AG09309 (cell line): ENCODE measurements at regions not wholly inside any gene's neighbourhood (a gene's known extent, or its start where the extent isn't known, plus 50 kb on each side); places are given as distances from the start of the nearest gene placed in this dataset.

Experiments used
- DNase-seq: peaks from one replicate; pipeline ENCODE4 v3.0.0-alpha.2; 2010; ENCODE audit warnings: low read depth
- H3K4me3 ChIP-seq: 2 replicates; pipeline ENCODE4 v1.5.1; 2011; ENCODE audit warnings: mild to moderate bottlenecking, low read depth, low read length, moderate library complexity; ENCODE audit not compliant: control insufficient read depth
- TF ChIP-seq, protein P1 (sequence below): IDR thresholded peaks from 2 replicates; pipeline ENCODE4 v1.5.1; 2011; ENCODE audit warnings: mild to moderate bottlenecking, low read depth, low read length, inconsistent platforms; ENCODE audit not compliant: insufficient read depth, control insufficient read depth; ENCODE audit errors: missing control alignments

DNA sequence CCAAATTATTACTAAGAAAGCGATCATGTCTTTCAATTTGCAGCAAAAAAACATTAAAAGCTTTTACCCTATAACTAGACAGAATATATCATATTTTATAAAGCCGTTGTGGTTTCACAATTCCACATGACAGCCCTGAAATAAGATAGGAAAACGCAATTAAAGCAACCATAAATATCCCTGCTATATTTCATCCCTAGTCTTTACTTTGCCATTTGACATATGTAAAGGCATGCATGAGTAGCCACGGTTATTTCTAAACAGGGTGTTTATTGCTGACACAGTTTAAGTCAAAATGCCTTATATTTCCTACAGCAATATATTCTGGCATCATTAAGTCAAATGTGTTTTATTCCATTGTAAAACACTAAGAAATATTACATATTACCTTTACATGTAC is 239.9 kb downstream of the DSEL start:
- H3K4me3 ChIP-seq: no peak overlapping the region
- TF ChIP-seq, protein P1, sequence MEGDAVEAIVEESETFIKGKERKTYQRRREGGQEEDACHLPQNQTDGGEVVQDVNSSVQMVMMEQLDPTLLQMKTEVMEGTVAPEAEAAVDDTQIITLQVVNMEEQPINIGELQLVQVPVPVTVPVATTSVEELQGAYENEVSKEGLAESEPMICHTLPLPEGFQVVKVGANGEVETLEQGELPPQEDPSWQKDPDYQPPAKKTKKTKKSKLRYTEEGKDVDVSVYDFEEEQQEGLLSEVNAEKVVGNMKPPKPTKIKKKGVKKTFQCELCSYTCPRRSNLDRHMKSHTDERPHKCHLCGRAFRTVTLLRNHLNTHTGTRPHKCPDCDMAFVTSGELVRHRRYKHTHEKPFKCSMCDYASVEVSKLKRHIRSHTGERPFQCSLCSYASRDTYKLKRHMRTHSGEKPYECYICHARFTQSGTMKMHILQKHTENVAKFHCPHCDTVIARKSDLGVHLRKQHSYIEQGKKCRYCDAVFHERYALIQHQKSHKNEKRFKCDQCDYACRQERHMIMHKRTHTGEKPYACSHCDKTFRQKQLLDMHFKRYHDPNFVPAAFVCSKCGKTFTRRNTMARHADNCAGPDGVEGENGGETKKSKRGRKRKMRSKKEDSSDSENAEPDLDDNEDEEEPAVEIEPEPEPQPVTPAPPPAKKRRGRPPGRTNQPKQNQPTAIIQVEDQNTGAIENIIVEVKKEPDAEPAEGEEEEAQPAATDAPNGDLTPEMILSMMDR: no peak
- no peak for DNase-seq

DNA sequence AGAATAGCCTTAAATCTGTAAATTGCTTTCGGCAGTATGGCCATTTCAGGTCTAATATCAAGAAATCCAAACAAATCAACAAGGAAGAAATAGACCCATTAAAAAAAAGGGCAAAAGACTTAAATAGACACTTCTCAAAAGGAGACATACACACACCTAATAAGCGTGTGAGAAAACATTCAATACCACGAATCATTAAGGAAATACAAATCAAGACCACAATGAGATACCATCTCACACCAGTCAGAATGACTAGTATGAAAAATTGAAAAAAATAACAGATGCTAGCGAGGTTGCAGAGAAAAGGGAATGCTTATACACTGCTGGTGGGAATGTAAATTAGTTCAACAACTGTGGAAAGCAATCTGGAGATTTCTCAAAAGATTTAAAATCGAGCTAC is 243.2 kb downstream of the DSEL start:
- no peak for DNase-seq
- no peak overlapping the region for H3K4me3 ChIP-seq
- TF ChIP-seq, protein P1: no peak

DNA sequence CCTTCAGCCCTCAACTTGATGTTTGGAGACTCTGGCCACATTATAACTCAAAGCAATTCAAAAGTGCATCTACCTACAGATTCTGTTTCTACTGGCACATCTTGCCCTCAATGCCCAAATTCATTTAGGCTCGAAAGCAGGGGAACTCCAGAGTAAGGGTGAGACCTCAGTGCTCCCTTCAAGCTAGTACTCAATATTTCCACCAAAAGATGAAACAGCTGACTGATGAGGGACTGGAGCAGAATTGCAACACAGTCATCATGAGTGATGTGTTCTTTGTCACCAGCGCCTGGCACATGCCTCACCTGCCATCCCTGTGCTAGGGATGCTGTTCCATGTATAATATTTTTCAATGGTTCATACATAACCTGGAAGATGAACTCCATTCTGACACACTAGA is 247.3 kb downstream of the DSEL start:
- DNase-seq: no peak
- H3K4me3 ChIP-seq: no peak overlapping the region
- TF ChIP-seq, protein P1: no peak

DNA sequence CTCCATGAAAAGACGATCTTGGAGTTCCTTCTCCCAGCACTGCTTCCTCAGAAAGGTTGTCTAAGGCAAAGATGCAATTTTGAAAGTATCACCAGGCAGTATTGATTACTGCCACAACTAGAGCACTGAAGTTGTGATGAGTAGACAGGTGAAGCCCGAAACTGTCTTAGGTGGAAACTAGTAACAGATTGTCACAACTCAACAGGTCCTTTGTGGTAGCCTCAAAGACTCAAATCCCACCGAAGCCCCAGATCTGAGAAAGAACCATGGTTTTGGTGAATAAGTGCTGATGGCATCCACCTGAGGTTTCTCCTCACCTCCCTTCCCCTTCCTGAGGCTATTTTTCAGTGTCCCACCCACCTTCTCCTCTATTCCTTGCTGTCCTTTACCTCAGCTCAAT is 248.0 kb downstream of the DSEL start:
- TF ChIP-seq, protein P1: no peak
- no peak for DNase-seq
- H3K4me3 ChIP-seq: no peak overlapping the region

DNA sequence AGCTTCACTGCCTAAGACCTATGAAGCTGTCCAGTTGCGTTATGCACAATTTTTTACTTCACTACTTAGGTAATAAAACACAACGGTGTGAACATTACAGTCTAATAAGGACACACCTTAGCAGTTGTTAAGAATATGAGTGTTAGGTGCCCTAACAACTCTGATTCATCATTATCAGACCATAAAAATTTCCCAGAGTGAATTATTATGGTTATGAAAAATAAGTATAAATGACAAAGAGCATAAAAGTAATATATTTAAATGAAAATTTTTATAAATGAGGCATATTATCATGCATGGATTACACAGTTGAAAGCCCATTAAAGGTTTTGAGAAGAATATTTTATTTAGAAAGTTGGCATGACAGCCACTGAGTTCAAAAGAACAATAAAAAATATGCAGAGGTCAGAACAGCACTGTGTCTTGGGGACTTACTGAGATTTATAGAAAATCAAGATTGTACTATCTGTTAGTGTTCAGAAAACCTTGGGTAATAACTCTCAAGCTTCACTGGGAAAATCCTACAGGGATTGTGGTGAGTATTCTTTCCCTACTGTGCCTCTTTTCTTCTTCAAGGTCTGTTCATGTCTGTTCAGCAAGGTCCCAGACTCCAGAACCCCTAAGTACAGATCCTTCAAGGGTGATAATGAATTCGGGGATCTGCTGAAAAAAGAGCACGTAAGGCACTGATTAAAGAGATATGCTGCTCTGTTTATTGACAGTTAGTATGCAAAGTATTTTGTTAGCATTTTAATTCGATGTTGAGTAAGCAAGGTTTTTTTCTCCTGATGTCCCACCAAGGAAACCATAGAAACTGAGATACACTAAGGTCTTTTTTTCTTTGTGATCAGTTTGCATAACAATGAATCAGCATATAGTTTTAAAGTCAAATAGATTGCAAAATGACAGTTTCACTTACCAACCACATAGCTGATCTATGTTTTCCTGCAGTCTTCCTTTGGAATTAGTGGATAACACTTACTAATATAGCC is 250.0 kb downstream of the DSEL start:
- peak; percentile 28 for DNase-seq
- no peak overlapping the region for H3K4me3 ChIP-seq
- TF ChIP-seq, protein P1: no peak

DNA sequence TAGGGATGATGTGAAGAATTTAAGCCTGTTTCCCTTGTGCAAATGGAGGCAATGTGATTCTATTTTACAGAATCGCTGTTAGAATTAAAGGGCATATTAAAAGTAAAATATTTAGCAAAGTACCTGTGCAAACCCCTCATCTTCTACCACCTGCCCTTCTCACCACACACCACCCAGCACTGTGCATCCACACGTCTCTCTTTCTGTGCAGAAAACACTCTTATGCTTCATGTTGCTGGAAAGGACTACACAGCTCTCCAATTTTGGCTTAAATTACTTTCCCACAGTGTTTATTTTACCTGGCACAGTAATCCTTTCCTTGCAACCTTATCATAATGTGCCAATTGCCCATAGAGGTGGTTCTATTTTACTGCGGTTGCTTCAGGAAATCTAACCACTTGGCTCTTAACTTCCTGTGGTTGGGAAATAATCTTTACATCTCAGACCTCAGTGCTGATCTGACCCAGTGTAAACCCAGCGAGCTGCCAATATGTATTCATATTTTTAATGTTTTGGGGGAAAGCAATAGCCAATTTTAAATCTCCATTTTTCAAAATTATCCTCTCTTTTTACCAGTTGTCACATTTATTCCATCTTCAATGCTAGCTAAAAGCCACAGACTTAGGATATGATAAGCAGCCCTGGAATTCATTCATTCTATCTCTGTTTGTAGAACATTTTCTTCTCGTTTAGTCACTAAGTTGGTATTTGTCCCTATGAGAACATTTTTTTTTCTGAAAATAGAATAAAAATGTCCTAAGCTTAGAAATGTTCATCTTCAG is 250.9 kb downstream of the DSEL start:
- DNase-seq: peak; percentile 17
- no peak overlapping the region for H3K4me3 ChIP-seq
- TF ChIP-seq, protein P1: no peak
